GM12874 (cell line): ENCODE measurements at regions not wholly inside any gene's neighbourhood (a gene's known extent, or its start where the extent isn't known, plus 50 kb on each side); places are given as distances from the start of the nearest gene placed in this dataset.

ENCODE experiments used
- CTCF ChIP-seq: IDR thresholded peaks from 2 replicates; pipeline ENCODE4 v1.5.1; 2011; ENCODE audit warnings: low read depth, mild to moderate bottlenecking, control low read depth, low read length, moderate library complexity; ENCODE audit not compliant: insufficient read depth

- TF ChIP-seq CTCF: no peak
These were observed 249.5 kb upstream of the POU3F1 start for GRCh38 chr1:38296047-38296446.

DNA sequence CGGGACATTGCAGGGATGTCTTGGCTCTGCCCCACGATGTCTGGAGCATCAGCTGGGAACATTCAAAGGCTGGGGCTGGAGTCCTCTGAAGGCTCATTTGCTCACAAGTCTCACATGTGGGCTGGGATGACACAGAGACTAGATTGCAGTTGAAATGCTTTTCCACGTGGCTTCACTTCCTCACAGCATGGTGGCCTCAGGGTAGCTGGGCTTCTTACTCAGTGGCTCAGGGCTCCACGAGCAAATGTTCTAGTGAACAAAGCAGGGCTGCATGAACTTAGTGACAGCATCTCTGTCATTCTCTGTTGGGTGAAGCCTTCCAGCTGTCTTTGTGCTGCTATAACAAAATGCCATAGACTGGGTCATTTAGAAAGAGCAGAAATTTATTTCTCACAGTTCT lies 247.0 kb upstream of the POU3F1 start:
- no peak for TF ChIP-seq CTCF

DNA sequence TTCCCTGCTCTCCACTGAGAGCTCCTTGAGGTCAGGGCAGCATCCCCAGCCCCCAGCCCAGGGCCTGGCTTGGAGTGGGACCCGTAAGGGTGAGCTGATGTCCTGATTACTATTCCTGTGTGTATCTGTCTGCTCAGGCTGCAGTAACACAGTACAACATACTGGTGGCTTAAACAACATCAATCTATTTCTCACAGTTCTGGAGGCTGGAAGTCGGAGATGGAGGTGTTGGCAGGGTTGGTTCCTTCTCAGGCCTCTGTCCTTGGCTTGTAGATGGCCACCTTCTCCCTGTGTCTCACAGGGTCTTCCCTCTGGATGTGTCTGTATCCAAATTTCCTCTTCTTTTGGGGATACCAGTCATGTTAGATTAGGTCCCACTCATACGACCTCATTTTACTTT lies 246.4 kb upstream of the POU3F1 start:
- TF ChIP-seq CTCF: no peak

- TF ChIP-seq CTCF: no peak
These were observed 245.4 kb upstream of the POU3F1 start for GRCh38 chr1:38291906-38292521.

DNA sequence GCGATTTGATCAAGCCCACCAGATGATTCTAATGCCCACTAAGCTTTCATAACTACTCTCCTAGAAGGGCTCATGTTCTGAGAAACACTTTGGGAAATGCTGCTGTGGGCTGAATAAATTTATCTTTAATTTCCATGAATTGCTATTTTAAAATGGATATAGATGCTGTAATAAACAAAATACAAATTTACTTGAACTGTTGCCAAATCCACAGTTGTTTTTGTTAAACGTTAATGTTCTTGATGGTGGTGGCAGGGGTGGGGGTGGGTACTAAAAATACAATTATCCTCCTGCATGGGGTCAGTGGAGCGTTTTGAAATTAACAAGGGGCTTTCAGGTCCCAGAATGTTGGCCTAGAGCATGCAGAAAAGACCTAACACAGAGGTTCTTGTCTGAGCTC lies 244.7 kb upstream of the POU3F1 start:
- TF ChIP-seq CTCF: no peak

- no peak for TF ChIP-seq CTCF
These were observed 242.4 kb upstream of the POU3F1 start for GRCh38 chr1:38289034-38289433.

DNA sequence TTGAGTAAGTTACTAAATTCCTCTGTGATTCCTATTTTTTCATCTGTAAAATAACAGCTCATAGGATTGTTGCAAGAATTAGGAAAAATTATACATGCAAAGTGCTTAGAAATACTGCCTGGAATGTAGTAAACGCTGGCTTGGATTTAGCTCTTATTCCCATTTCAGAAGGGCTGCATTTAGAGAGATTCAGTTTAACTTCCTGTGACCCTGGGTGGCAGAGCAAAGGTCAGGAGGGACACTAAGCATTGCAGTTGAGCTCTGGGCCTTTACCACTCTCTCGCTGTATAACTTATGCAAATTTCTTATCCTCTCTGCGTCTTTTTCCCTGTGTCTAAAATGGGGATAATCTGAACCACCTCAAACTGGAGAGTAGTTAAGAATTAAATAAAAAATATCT lies 241.0 kb upstream of the POU3F1 start:
- no peak for TF ChIP-seq CTCF
